SK-N-SH treated with all-trans-retinoic acid at 6 μM for 48 hours (cell line): ENCODE measurements at regions not wholly inside any gene's neighbourhood (a gene's known extent, or its start where the extent isn't known, plus 50 kb on each side); places are given as distances from the start of the nearest gene placed in this dataset.

Source experiments
- CREB5 ChIP-seq: fragments of 250-450 bp; sonication (Bioruptor Pico); IDR thresholded peaks from 2 replicates; pipeline ENCODE4 v1.5.1; 2020; ENCODE audit warnings: low read depth, mild to moderate bottlenecking, moderate library complexity
- CSRNP3 ChIP-seq: fragments of 250-450 bp; sonication (Bioruptor Pico); IDR thresholded peaks from 2 replicates; pipeline ENCODE4 v1.5.1; 2021; ENCODE audit warnings: mild to moderate bottlenecking, moderate library complexity
- ESRRG ChIP-seq: fragments of 250-450 bp; sonication (Bioruptor Pico); IDR thresholded peaks from 2 replicates; pipeline ENCODE4 v1.6.1; 2021; ENCODE audit warnings: mild to moderate bottlenecking
- GLIS3 ChIP-seq: fragments of 250-450 bp; sonication (Bioruptor Pico); IDR thresholded peaks from 2 replicates; pipeline ENCODE4 v1.5.0; 2020; ENCODE audit warnings: mild to moderate bottlenecking, moderate library complexity
- OSR1 ChIP-seq: fragments of 250-450 bp; sonication (Bioruptor Pico); IDR thresholded peaks from 2 replicates; pipeline ENCODE4 v1.8.0; 2022; ENCODE audit warnings: moderate library complexity, mild to moderate bottlenecking, inconsistent platforms
- PATZ1 ChIP-seq: fragments of 250-450 bp; sonication (Bioruptor Pico); IDR thresholded peaks from 2 replicates; pipeline ENCODE4 v1.8.0; 2020; ENCODE audit warnings: mild to moderate bottlenecking, moderate library complexity, borderline replicate concordance
- POU6F1 ChIP-seq: fragments of 250-450 bp; sonication (Bioruptor Pico); IDR thresholded peaks from 2 replicates; pipeline ENCODE4 v1.8.0; 2021; ENCODE audit warnings: low read depth, mild to moderate bottlenecking, moderate library complexity, borderline replicate concordance
- PPARA ChIP-seq: fragments of 250-450 bp; sonication (Bioruptor Pico); IDR thresholded peaks from 2 replicates; pipeline ENCODE4 v1.5.0; 2020; ENCODE audit warnings: mild to moderate bottlenecking, borderline replicate concordance
- RARB ChIP-seq: fragments of 250-450 bp; sonication (Bioruptor Pico); IDR thresholded peaks from 2 replicates; pipeline ENCODE4 v1.8.0; 2021; ENCODE audit warnings: mild to moderate bottlenecking, moderate library complexity
- SNAI2 ChIP-seq: fragments of 250-450 bp; sonication (Bioruptor Pico); IDR thresholded peaks from 2 replicates; pipeline ENCODE4 v1.5.0; 2020; ENCODE audit warnings: mild to moderate bottlenecking, moderate library complexity
- ZC3H10 ChIP-seq: fragments of 250-450 bp; sonication (Bioruptor Pico); IDR thresholded peaks from 2 replicates; pipeline ENCODE4 v1.5.1; 2021; ENCODE audit warnings: mild to moderate bottlenecking, moderate library complexity
- ZFP3 ChIP-seq: fragments of 250-450 bp; sonication (Bioruptor Pico); IDR thresholded peaks from 2 replicates; pipeline ENCODE4 v1.5.0; 2020; ENCODE audit warnings: mild to moderate bottlenecking, moderate library complexity
- ZNF70 ChIP-seq: fragments of 450-650 bp; formaldehyde crosslinking; IDR thresholded peaks from 2 replicates; pipeline ENCODE4 v1.5.0; 2020; ENCODE audit warnings: mild to moderate bottlenecking, moderate library complexity

- TF ChIP-seq CSRNP3 (CRISPR knock-in tag) (no peak), OSR1 (CRISPR knock-in tag) (no peak), PPARA (no peak), RARB (CRISPR knock-in tag) (no peak), GLIS3 (CRISPR knock-in tag) (no peak), ZC3H10 (CRISPR knock-in tag) (no peak), ZNF70 (CRISPR knock-in tag) (no peak), ZFP3 (no peak), SNAI2 (CRISPR knock-in tag) (no peak), POU6F1 (CRISPR knock-in tag) (no peak), PATZ1 (no peak), ESRRG (CRISPR knock-in tag) (no peak), CREB5 (CRISPR knock-in tag) (no peak)
Measured at GRCh38 chr1:67570486-67571143, 114.4 kb upstream of the GADD45A start.
